Breast epithelium (tissue), 4 donors: ENCODE measurements at regions not wholly inside any gene's neighbourhood (a gene's known extent, or its start where the extent isn't known, plus 50 kb on each side); places are given as distances from the start of the nearest gene placed in this dataset.

ENCODE experiments used
- DNase-seq, 2 donors: peaks; one replicate each; pipeline ENCODE4 v3.0.0-alpha.2; 2019; ENCODE audit warnings: low spot score in 2 of 2
- H3K27ac ChIP-seq, 2 donors: fragments of 200-600 bp; sonication (generic) in 1 of 2; one replicate each; pipeline ENCODE4 v1.5.1; 2016 to 2019; ENCODE audit warnings: mild to moderate bottlenecking in 1 of 2
- H3K27me3 ChIP-seq, 2 donors: fragments of 200-600 bp; sonication (generic) in 1 of 2; one replicate each; pipeline versions ENCODE4 v1.5.1 to v1.6.0; 2017 to 2019; ENCODE audit warnings: control low read depth in 1 of 2, mild to moderate bottlenecking in 1 of 2
- H3K36me3 ChIP-seq: fragments of 200-600 bp; one replicate; pipeline ENCODE4 v1.5.1; 2019
- H3K4me1 ChIP-seq, 2 donors: fragments of 200-600 bp; sonication (generic); one replicate each; pipeline ENCODE4 v1.5.1; 2016 to 2019; ENCODE audit warnings: control low read depth in 1 of 2
- H3K4me3 ChIP-seq, 3 donors: fragments of 200-600 bp; sonication (generic); 1 replicate in 2 of 3; 2 replicates in 1 of 3; pipeline ENCODE4 v1.5.1; 2016 to 2019; ENCODE audit warnings: mild to moderate bottlenecking in 3 of 3, moderate library complexity in 2 of 3
- H3K9me3 ChIP-seq, 2 donors: fragments of 200-600 bp; sonication (generic) in 1 of 2; one replicate each; pipeline ENCODE4 v1.5.1; 2016 to 2019; ENCODE audit warnings: control low read depth in 1 of 2
- POLR2A ChIP-seq: fragments of 450-650 bp; IDR thresholded peaks from one replicate; pipeline ENCODE4 v1.6.1; 2016; ENCODE audit warnings: antibody characterized with exemption, mild to moderate bottlenecking, moderate library complexity
- POLR2AphosphoS5 ChIP-seq, 3 donors: sonication (generic); formaldehyde crosslinking; IDR thresholded peaks; one replicate each; pipeline ENCODE4 v1.6.1; 2017; ENCODE audit warnings: antibody characterized with exemption in 3 of 3
- intact Hi-C: fragments of 100-400 bp; cut with DNase I; formaldehyde crosslinking; loops from one replicate; pipeline ENCODE4 v1.15.1; 2023; ENCODE audit warnings: low total_unique reads
- TF ChIP-seq, protein P1 (sequence below), 3 donors: fragments of 450-650 bp; IDR thresholded peaks; one replicate each; pipeline ENCODE4 v1.5.1; 2016 to 2017; ENCODE audit warnings: antibody characterized with exemption in 3 of 3, mild to moderate bottlenecking in 3 of 3, moderate library complexity in 3 of 3

DNA sequence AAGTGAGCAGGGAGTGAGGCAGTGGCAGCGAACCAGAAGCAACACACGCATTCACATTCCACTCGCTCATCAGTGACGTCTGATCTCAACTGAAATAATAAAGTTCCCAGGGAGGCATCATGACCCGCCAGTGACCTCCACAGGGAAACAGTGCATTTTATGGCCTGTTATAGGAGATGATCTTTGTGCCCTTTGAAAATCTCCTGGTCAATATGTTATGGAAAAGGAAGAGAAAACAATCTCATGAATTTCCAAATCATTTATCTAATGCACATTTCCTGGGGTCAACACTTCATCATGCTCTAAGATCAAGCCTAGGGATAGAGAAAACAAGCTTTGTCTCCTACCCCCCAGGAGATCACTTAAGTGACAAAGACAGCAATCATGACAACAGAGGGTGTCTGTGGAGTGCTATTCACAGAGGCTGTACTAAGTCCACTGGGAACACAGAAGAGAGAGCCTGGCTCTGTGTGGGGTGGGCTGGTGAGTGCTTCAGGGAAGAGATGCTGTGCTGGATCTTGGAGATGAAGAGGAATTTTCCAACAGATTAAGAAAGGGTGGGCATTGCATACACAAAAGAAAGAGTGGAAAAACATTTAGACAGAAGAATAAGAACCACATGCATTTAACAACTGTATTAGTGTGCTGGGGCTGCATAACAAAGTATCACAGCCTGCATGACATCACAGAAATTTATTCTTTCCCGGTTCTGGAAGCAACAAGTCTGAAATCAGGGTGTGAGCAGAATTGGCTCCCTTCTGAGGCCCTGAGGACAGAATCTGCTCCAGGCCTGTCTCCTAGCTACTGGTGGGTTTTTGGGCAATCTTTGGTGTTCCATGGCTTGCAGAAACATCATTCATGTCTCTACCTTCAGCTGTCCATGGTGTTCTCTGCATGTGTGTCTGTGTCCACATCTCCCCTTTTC is 613.9 kb upstream of the IGFBP3 start:
- Histone ChIP-seq H3K9me3 (no peaks in the 10 kb centered on the region), H3K27me3 (no peaks in the 10 kb centered on the region), H3K4me1 (no peaks in the 10 kb centered on the region), H3K36me3 (no peaks in the 10 kb centered on the region), H3K27ac (no peak overlapping the region), H3K4me3 (no peak overlapping the region)
- no peak for TF ChIP-seq POLR2AphosphoS5 (IDR thresholded peaks at IDR 0.05)
- TF ChIP-seq POLR2A, result no peak
- TF ChIP-seq, protein P1, sequence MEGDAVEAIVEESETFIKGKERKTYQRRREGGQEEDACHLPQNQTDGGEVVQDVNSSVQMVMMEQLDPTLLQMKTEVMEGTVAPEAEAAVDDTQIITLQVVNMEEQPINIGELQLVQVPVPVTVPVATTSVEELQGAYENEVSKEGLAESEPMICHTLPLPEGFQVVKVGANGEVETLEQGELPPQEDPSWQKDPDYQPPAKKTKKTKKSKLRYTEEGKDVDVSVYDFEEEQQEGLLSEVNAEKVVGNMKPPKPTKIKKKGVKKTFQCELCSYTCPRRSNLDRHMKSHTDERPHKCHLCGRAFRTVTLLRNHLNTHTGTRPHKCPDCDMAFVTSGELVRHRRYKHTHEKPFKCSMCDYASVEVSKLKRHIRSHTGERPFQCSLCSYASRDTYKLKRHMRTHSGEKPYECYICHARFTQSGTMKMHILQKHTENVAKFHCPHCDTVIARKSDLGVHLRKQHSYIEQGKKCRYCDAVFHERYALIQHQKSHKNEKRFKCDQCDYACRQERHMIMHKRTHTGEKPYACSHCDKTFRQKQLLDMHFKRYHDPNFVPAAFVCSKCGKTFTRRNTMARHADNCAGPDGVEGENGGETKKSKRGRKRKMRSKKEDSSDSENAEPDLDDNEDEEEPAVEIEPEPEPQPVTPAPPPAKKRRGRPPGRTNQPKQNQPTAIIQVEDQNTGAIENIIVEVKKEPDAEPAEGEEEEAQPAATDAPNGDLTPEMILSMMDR (IDR thresholded peaks at IDR 0.05), result no peak
- no peak for DNase-seq
- intact Hi-C loops, result no loop called here

DNA sequence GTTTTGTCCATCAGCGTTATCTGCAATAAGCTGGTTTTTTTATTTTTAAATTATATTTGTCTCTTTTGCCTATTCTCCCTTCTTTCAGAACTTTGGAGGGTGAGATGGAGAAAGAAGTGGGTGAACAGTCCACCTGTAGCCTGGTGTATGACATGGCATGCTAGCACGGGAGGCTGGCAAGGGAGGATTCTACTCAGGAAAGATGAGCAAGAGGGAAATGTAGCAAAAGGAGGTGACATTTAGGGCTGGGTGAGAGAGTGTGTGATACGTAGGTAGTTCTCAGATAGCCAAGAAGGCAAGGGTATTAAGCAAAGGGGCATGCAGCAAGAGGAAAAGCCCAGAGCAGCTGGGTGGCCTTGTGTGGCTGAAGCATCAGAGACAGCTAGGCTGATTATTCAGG is 612.9 kb upstream of the IGFBP3 start:
- H3K36me3 ChIP-seq, result no peaks in the 10 kb centered on the region
- no peak for TF ChIP-seq POLR2A
- TF ChIP-seq POLR2AphosphoS5 (IDR thresholded peaks at IDR 0.05), result no peak
- TF ChIP-seq, protein P1 (IDR thresholded peaks at IDR 0.05), result no peak
- H3K4me1 ChIP-seq, result no peaks in the 10 kb centered on the region
- no peaks in the 10 kb centered on the region for H3K9me3 ChIP-seq
- no peak overlapping the region for H3K4me3 ChIP-seq
- H3K27me3 ChIP-seq, result no peaks in the 10 kb centered on the region
- no peak for DNase-seq
- H3K27ac ChIP-seq, result no peak overlapping the region
- intact Hi-C loops, result no loop called here

DNA sequence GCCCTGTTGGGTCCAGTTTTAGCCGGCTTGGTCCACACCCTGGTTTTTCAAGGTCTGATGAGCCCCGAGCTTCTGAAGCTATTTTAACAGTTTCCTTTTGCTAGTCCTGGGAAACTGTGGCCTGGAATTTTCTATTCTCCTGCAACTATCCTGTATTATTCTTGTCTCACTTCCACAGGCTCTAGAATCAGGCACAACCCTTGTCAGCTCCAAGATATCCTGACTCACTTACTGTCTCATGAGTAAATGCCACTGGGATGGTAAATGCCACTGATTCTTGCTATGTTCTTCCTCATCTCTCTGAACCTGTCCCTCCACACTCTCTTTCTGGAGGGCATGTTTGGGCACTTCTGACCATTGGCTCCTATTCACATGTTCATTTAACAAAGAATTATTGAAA is 611.5 kb upstream of the IGFBP3 start:
- Histone ChIP-seq H3K9me3 (peaks cover 6 to 8% of the 10 kb centered on the region in 2 donors), H3K27ac (no peak overlapping the region), H3K4me1 (no peaks in the 10 kb centered on the region), H3K36me3 (no peaks in the 10 kb centered on the region), H3K27me3 (no peaks in the 10 kb centered on the region), H3K4me3 (no peak overlapping the region)
- DNase-seq, result no peak
- intact Hi-C loops, result no loop called here
- TF ChIP-seq, protein P1 (IDR thresholded peaks at IDR 0.05), result no peak
- no peak for TF ChIP-seq POLR2AphosphoS5 (IDR thresholded peaks at IDR 0.05)
- no peak for TF ChIP-seq POLR2A

DNA sequence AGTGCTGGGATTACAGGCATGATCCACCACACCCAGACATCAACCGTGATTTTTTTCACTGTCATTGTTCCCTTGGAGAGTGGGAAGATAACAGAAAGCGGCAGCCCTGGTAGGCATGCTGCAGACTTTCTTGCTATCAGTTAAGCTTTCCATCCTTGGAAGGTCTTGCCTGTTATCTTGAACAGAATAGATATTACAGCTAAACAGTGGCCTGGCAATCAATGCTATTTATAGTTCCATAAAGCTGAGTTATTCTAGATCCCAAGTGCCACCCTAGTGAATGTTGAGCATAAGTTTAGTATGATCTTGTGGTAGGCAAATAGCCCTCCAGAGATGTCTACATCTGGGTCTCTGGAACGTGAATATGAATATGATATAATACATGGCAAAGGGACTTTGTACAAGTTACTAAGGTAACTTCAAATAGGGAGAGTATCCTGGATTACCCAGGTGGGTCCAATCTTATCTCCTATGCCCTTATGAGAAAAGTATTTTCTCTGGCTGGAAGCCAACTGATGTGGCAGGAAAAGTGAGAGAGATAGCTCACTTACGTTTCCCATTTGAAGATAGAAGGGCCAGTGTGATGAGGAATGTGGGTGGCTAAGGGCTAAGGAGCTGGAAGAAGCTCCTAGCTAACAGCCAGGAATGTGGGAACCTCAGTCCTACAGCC is 609.1 kb upstream of the IGFBP3 start:
- Histone ChIP-seq H3K36me3 (no peaks in the 10 kb centered on the region), H3K4me3 (no peak overlapping the region), H3K27ac (no peak overlapping the region), H3K4me1 (no peaks in the 10 kb centered on the region), H3K27me3 (no peaks in the 10 kb centered on the region), H3K9me3 (peaks cover 6 to 9% of the 10 kb centered on the region in 2 donors)
- intact Hi-C loops, result no loop called here
- TF ChIP-seq POLR2AphosphoS5 (IDR thresholded peaks at IDR 0.05) (no peak), POLR2A (no peak)
- TF ChIP-seq, protein P1 (IDR thresholded peaks at IDR 0.05), result no peak
- no peak for DNase-seq

DNA sequence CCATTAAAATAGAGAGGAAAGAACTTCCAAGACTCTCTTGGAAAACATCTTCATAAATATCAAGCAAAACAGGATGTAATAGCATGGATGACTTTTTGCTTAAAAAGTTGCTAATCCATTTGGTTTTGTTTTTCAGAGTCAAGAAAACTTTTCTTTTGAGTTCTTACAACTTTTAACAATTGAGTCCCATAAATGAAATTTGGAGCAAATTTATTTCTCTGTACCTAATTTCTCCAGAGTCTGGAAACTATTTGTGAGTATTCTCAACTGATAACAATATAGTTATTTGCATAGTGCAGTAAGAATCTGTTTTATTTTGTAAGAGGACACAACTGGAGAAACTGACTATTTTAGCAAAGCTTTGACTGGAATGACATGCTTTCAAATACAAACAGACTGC is 606.3 kb upstream of the IGFBP3 start:
- Histone ChIP-seq H3K4me1 (no peaks in the 10 kb centered on the region), H3K27ac (no peak overlapping the region), H3K9me3 (peaks cover 6 to 9% of the 10 kb centered on the region in 2 donors), H3K27me3 (no peaks in the 10 kb centered on the region), H3K4me3 (no peak overlapping the region), H3K36me3 (no peaks in the 10 kb centered on the region)
- no peak for TF ChIP-seq POLR2A
- TF ChIP-seq POLR2AphosphoS5 (IDR thresholded peaks at IDR 0.05), result no peak
- TF ChIP-seq, protein P1 (IDR thresholded peaks at IDR 0.05), result no peak
- DNase-seq, result no peak
- intact Hi-C loops, result no loop called here
